ENCODE measurements at regions not wholly inside any gene's neighbourhood (a gene's known extent, or its start where the extent isn't known, plus 50 kb on each side); places are given as distances from the start of the nearest gene placed in this dataset.

DNA sequence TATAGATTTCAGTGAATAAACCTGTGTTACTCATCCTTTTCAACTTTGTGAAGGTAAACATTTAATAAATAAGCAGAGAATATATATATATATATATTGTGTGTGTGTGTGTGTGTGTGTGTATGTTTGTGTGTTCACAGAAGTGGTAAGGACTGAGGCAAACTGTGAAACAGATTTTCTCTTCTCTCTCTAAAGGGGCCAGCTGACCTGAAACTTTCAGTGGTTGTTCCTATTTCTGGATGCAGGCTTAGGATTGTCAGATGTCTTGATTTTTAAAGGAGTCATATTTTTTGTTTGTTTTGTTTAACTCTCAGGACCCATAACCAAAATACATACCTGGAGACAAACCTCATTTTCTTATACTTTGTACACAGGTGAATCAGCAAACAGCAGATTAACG lies 714.9 kb upstream of the MEF2C start:
- TF ChIP-seq POLR2A (IDR thresholded peaks at IDR 0.05) = no peak
- no peak for TF ChIP-seq POLR2AphosphoS5 (IDR thresholded peaks at IDR 0.05)
- TF ChIP-seq EP300 (IDR thresholded peaks at IDR 0.05; ENCODE audit: low read depth) = no peak
- Histone ChIP-seq H3K27ac (no peak overlapping the region), H3K9me3 (no peaks in the 10 kb centered on the region), H3K36me3 (no peaks in the 10 kb centered on the region), H3K27me3 (no peaks in the 10 kb centered on the region), H3K4me3 (no peak overlapping the region), H3K4me1 (no peaks in the 10 kb centered on the region)
- 22 to 67% methylated on average over 1 of the region's 1 CpG for WGBS, 2 donors (ENCODE audit: low coverage in 1 of 2)
- intact Hi-C loops (cut with DNase I; ENCODE audit: low total_unique reads) = no loop called here
- no peak for DNase-seq
- in situ Hi-C loops (cut with MboI; ENCODE audit: low pct_ligation_motif_present in 1 of 4, low pct_unique_long_range_greater_than_20kb in 1 of 4, low sequenced_read_pairs in 3 of 4) = no loop called here

DNA sequence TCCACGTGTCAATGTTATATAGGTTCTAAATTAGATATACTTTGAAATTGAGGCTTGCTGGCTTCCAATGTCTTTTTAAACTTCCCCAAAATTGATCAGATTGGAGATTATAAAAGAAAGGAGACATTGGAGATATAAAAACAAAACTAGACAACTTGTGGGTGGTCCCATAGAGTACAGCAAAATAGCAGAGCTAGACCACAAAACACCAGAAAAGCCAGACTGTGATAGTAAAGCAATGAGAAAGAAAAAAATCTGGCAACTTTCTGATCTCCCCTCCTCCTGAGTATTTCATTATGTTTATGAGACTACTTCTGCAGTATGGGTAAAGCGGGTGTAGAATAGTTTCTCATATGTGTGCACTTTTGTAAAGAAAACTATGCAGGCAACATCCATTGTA lies 713.8 kb upstream of the MEF2C start:
- Histone ChIP-seq H3K27me3 (no peaks in the 10 kb centered on the region), H3K4me1 (no peaks in the 10 kb centered on the region), H3K4me3 (no peak overlapping the region), H3K27ac (no peak overlapping the region), H3K9me3 (no peaks in the 10 kb centered on the region), H3K36me3 (no peaks in the 10 kb centered on the region)
- in situ Hi-C loops (cut with MboI; ENCODE audit: low pct_ligation_motif_present in 1 of 4, low pct_unique_long_range_greater_than_20kb in 1 of 4, low sequenced_read_pairs in 3 of 4) (no loop called here), intact Hi-C loops (cut with DNase I; ENCODE audit: low total_unique reads) (no loop called here)
- no peak for DNase-seq
- TF ChIP-seq, protein P1, sequence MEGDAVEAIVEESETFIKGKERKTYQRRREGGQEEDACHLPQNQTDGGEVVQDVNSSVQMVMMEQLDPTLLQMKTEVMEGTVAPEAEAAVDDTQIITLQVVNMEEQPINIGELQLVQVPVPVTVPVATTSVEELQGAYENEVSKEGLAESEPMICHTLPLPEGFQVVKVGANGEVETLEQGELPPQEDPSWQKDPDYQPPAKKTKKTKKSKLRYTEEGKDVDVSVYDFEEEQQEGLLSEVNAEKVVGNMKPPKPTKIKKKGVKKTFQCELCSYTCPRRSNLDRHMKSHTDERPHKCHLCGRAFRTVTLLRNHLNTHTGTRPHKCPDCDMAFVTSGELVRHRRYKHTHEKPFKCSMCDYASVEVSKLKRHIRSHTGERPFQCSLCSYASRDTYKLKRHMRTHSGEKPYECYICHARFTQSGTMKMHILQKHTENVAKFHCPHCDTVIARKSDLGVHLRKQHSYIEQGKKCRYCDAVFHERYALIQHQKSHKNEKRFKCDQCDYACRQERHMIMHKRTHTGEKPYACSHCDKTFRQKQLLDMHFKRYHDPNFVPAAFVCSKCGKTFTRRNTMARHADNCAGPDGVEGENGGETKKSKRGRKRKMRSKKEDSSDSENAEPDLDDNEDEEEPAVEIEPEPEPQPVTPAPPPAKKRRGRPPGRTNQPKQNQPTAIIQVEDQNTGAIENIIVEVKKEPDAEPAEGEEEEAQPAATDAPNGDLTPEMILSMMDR (IDR thresholded peaks at IDR 0.05) = no peak
- TF ChIP-seq POLR2A (IDR thresholded peaks at IDR 0.05) (no peak), EP300 (IDR thresholded peaks at IDR 0.05; ENCODE audit: low read depth) (no peak), POLR2AphosphoS5 (IDR thresholded peaks at IDR 0.05) (no peak)
- 34 to 77% methylated on average over 2 of the region's 2 CpGs for whole genome bisulfite sequencing, 2 donors (ENCODE audit: low coverage in 1 of 2)

DNA sequence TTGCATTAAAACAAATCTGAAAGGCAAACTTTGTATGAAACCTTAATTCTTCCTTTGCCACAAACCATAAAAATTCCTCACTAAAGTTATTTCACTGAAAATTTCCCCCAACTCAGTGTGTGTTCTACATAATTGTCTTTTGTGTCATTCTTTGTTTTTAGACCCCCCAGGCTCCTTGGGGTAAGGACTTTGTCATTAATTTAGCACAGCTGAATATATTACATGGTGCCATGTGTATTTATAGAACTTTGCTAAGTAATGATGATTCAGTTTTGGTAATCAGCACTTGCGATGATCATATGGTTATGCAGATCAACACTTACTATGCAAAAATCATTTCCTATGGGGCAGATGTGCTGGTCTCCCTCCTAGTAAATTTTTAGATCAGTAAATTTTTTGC lies 712.1 kb upstream of the MEF2C start:
- intact Hi-C loops (cut with DNase I; ENCODE audit: low total_unique reads) = no loop called here
- Histone ChIP-seq H3K27me3 (no peaks in the 10 kb centered on the region), H3K4me3 (no peak overlapping the region), H3K36me3 (no peaks in the 10 kb centered on the region), H3K27ac (no peak overlapping the region), H3K9me3 (no peaks in the 10 kb centered on the region), H3K4me1 (no peaks in the 10 kb centered on the region)
- TF ChIP-seq, protein P1 (IDR thresholded peaks at IDR 0.05) = no peak
- TF ChIP-seq POLR2A (IDR thresholded peaks at IDR 0.05) (no peak), EP300 (IDR thresholded peaks at IDR 0.05; ENCODE audit: low read depth) (no peak), POLR2AphosphoS5 (IDR thresholded peaks at IDR 0.05) (no peak)
- WGBS, 2 donors (ENCODE audit: low coverage in 1 of 2) = 91 to 100% methylated on average over 1 of the region's 1 CpG
- no peak for DNase-seq
- in situ Hi-C loops (cut with MboI; ENCODE audit: low pct_ligation_motif_present in 1 of 4, low pct_unique_long_range_greater_than_20kb in 1 of 4, low sequenced_read_pairs in 3 of 4) = no loop called here

DNA sequence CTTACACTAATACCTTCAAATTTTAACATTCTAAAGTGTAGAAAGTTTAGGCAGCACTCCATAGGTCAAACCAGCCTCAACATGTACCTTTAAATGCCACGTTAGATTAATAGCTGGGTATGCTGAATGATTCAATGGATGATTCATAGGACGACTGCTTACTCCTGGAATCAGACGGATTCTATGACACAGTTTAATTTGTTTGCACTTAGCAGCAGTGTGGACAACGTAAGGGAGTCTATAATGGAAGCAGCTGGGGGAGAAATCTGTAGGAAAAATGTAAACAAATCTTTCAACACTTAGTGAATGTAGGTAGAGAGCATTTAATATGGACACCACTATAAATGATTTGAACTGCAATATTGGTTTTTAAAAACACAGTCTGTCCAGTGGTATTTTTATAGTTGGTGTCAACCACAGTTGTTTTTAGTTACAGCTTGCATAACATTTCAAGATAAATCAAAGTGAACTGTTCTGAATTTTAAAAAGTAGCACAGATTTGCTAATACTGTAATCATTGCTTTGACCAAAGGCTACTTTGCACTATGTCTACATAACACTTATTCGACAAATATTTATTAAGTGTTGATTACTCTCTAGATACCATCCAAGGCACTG lies 701.5 kb upstream of the MEF2C start:
- Histone ChIP-seq H3K4me1 (no peaks in the 10 kb centered on the region), H3K27me3 (no peaks in the 10 kb centered on the region), H3K4me3 (no peak overlapping the region), H3K9me3 (no peaks in the 10 kb centered on the region), H3K36me3 (no peaks in the 10 kb centered on the region), H3K27ac (no peak overlapping the region)
- no peak for DNase-seq
- TF ChIP-seq, protein P1 (IDR thresholded peaks at IDR 0.05) = no peak
- TF ChIP-seq EP300 (IDR thresholded peaks at IDR 0.05; ENCODE audit: low read depth) = no peak
- TF ChIP-seq POLR2AphosphoS5 (IDR thresholded peaks at IDR 0.05) = no peak
- intact Hi-C loops (cut with DNase I; ENCODE audit: low total_unique reads) = no loop called here
- in situ Hi-C loops (cut with MboI; ENCODE audit: low pct_ligation_motif_present in 1 of 4, low pct_unique_long_range_greater_than_20kb in 1 of 4, low sequenced_read_pairs in 3 of 4) = no loop called here
- WGBS, 2 donors (ENCODE audit: low coverage in 1 of 2) = 54 to 72% methylated on average over 5 of the region's 5 CpGs

DNA sequence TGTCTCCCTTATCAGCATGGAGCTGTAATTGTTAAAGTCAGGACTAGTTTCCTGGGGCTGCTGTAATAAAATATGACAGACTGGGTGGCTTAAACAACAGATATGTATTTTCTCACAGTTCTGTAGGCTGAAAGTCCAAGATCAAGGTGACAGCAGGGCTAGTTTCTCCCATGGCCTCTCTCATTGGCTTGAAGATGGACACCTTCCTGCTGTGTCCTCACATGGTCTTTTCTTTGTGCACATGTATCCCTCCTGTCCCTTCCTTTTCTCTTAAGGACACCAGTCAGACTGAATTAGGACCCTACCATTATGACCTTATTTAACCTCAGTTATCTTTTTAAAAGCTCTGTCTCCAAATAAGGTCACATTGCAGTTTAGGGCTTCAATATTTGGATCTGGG lies 700.5 kb upstream of the MEF2C start:
- Histone ChIP-seq H3K9me3 (no peaks in the 10 kb centered on the region), H3K4me3 (no peak overlapping the region), H3K4me1 (no peaks in the 10 kb centered on the region), H3K27ac (no peak overlapping the region), H3K36me3 (no peaks in the 10 kb centered on the region), H3K27me3 (no peaks in the 10 kb centered on the region)
- TF ChIP-seq, protein P1 (IDR thresholded peaks at IDR 0.05) = no peak
- TF ChIP-seq POLR2AphosphoS5 (IDR thresholded peaks at IDR 0.05) (no peak), EP300 (IDR thresholded peaks at IDR 0.05; ENCODE audit: low read depth) (no peak), POLR2A (IDR thresholded peaks at IDR 0.05) (no peak)
- intact Hi-C loops (cut with DNase I; ENCODE audit: low total_unique reads) (no loop called here), in situ Hi-C loops (cut with MboI; ENCODE audit: low pct_ligation_motif_present in 1 of 4, low pct_unique_long_range_greater_than_20kb in 1 of 4, low sequenced_read_pairs in 3 of 4) (no loop called here)
- DNase-seq = no peak
